GM18511 (cell line): ENCODE measurements at regions not wholly inside any gene's neighbourhood (a gene's known extent, or its start where the extent isn't known, plus 50 kb on each side); places are given as distances from the start of the nearest gene placed in this dataset.
"Not testable (repeated sequence)": the region's sequence is repeated elsewhere in the genome, so short reads cannot be mapped to it uniquely, and the experiment has no call there.

Experiments
- ATAC-seq: cut with Tn5 transposase; IDR thresholded peaks from one replicate; pipeline ENCODE4 v1.9.1; 2021; ENCODE audit warnings: mild to moderate bottlenecking, moderate library complexity; ENCODE audit not compliant: unreplicated experiment

GRCh38 chr18:66300141-66300540 is 303.7 kb downstream of the CDH19 start:
- ATAC-seq = no peak

GRCh38 chr18:66280470-66280869 is 323.4 kb downstream of the CDH19 start:
- ATAC-seq = no peak

- ATAC-seq = no peak
Measured at GRCh38 chr18:66271962-66272361, 331.9 kb downstream of the CDH19 start.

DNA sequence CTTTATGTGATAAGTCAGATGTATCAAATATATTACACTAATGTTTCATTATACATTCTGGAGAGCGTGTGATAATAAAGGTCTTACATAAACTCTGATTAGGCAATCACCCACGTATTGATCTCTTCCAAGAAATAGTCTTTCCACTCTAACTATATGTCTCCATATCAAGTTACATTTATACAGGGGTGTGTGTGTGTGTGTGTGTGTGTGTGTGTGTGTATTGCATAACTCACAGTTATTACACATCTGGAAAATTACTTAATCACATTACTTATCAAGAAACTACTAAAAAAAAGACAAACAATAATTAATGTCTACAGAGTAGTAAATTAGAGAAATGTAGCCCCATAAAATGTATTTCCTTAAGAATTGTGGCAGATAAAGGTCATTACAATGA is 339.8 kb downstream of the CDH19 start:
- no peak for ATAC-seq

DNA sequence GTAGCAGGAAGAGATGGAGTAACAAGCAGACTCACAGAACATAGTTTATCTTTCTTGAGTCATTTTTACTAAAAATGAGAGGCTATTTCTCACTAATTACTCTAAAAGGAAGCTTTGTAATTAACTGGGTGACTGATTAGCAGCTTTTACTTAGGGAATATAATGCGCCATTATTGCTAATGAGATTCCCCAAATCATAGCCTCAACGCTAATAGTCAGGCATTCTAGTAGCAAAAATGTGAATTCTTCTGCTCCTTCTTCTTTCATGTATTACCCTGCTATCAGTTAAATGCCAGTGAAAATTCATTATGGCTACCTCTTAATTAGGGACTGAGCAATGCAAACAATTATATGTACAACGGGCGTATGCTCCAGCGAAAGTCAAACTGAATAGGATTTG is 349.8 kb downstream of the CDH19 start:
- no peak for ATAC-seq

DNA sequence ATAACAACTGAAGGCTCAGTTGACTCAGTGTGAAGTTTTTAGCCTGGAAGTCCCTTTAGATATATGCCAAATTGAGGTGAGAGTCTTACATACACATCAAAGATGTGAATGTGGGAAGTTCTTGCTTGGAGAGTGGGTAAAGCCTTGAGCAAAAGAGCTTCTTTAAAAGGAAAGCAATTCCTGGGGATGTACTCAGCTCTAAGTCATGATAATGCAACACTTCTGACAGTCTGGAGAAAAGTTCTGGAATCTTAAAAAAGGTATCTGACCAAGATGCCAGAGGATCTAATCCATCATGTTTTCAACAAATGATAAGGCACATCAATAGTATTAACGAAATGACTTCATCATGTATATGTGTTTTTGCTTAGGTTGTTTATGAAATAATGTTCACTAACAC is 351.2 kb downstream of the CDH19 start:
- no peak for ATAC-seq

- no peak for ATAC-seq
Measured at GRCh38 chr18:66235206-66235605, 368.7 kb downstream of the CDH19 start.

GRCh38 chr18:66226782-66227181 is 377.1 kb downstream of the CDH19 start:
- no peak for ATAC-seq

GRCh38 chr18:66223317-66223716 is 380.6 kb downstream of the CDH19 start:
- ATAC-seq = not testable (repeated sequence)

GRCh38 chr18:66222174-66222573 is 381.7 kb downstream of the CDH19 start:
- no peak for ATAC-seq

GRCh38 chr18:66219817-66220216 is 384.1 kb downstream of the CDH19 start:
- no peak for ATAC-seq

- ATAC-seq = no peak
Measured at GRCh38 chr18:66211749-66212148, 392.1 kb downstream of the CDH19 start.

DNA sequence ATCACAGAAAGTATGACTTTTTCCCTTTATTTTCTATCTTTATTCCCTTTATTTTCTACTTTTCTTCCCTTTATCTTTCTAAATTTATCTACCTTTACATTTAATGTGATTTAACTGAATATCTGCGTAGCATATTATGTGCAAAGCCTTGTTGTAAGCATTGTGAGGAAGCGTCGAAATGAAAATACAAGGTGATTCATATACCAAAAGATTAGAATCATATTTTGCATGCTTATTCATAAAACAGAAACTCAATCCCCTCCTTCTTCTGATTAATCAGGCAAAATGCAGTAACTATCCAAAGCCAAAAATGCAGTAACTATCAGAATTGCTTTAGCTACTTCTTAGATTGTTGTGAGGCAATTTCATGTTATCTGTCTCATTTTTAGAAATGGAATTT is 393.0 kb downstream of the CDH19 start:
- ATAC-seq = no peak

GRCh38 chr18:66209656-66210055 is 394.2 kb downstream of the CDH19 start:
- no peak for ATAC-seq

- no peak for ATAC-seq
Measured at GRCh38 chr18:66196805-66197204, 407.1 kb downstream of the CDH19 start.

GRCh38 chr18:66193938-66194337 is 410.0 kb downstream of the CDH19 start:
- ATAC-seq = no peak

DNA sequence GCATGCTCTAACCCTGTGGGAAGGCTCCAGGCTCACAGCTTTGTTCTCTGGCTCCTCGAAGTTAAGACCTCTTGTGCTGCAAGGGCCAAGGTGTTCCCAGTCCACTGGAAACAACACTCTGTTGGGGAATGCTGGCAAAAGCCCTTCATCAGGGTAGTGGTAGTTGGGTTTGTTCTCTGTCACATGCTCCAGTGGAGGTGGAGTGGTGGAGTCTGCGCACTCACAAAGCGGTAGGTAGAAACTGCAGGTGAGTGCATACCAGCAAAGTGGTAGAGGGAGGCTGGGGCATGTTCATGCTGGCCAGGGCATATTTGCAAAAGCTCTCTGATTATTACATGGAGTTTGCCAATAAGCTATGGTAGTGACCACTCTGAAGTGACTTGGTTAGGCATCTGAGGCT is 410.5 kb downstream of the CDH19 start:
- ATAC-seq = no peak

DNA sequence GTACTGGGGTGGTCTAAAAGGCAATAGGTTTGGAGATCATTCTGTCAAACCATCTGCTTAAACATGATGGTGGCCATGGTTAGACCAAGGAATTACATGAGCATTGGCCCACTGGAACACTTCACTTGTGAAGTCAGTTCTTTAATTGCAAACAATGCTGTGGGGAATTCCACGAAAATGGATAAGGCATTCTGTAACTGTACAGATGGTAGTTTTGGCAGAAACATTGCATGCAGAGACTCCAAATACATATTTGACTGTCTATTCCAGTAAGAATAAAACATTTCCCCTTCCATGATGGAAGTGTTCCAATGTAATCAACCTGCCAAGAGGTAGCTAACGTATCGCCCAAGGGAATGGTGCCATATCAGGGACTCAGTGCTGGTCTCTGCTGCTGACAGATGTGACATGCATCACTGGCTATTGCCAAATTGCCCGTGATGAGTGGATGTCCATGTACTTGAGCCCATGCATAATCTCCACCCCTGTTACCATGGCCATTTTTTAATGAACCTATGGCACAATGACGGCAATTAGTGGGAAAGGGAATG is 417.9 kb downstream of the CDH7 start:
- ATAC-seq = no peak

GRCh38 chr18:66167829-66168684 is 417.2 kb downstream of the CDH7 start:
- no peak for ATAC-seq

- ATAC-seq = no peak
Measured at GRCh38 chr18:66160007-66160406, 409.2 kb downstream of the CDH7 start.

GRCh38 chr18:66159451-66159850 is 408.6 kb downstream of the CDH7 start:
- no peak for ATAC-seq

- ATAC-seq = peak; percentile 74
Measured at GRCh38 chr18:66156946-66157687, 406.3 kb downstream of the CDH7 start.
